Stimulated activated CD4-positive, alpha-beta T cell treated with anti-CD3 and anti-CD28 coated beads, Interleukin-4, amount 100 ng/mL, for 1 hour (primary cell): ENCODE measurements at regions not wholly inside any gene's neighbourhood (a gene's known extent, or its start where the extent isn't known, plus 50 kb on each side); places are given as distances from the start of the nearest gene placed in this dataset.

Source experiments
- DNase-seq: peaks from one replicate; pipeline ENCODE4 v3.0.0-alpha.2; 2020

- DNase-seq: no peak
These were observed 211.8 kb upstream of the CITED2 start for GRCh38 chr6:139586273-139586672.

- DNase-seq: no peak
These were observed 210.2 kb upstream of the CITED2 start for GRCh38 chr6:139584599-139584998.

- no peak for DNase-seq
These were observed 209.0 kb upstream of the CITED2 start for GRCh38 chr6:139583420-139583819.

- DNase-seq: no peak
These were observed 208.5 kb upstream of the CITED2 start for GRCh38 chr6:139582956-139583355.

- no peak for DNase-seq
These were observed 207.0 kb upstream of the CITED2 start for GRCh38 chr6:139581485-139581865.

GRCh38 chr6:139580592-139581484 is 206.4 kb upstream of the CITED2 start:
- DNase-seq: no peak

- no peak for DNase-seq
These were observed 203.5 kb upstream of the CITED2 start for GRCh38 chr6:139577763-139578604.

- DNase-seq: no peak
These were observed 202.8 kb upstream of the CITED2 start for GRCh38 chr6:139577124-139577762.

GRCh38 chr6:139572001-139572400 is 197.6 kb upstream of the CITED2 start:
- DNase-seq: no peak

GRCh38 chr6:139570166-139570565 is 195.7 kb upstream of the CITED2 start:
- no peak for DNase-seq

- DNase-seq: no peak
These were observed 195.1 kb upstream of the CITED2 start for GRCh38 chr6:139569566-139569965.

GRCh38 chr6:139568956-139569538 is 194.6 kb upstream of the CITED2 start:
- no peak for DNase-seq

GRCh38 chr6:139568151-139568955 is 193.9 kb upstream of the CITED2 start:
- no peak for DNase-seq

- DNase-seq: no peak
These were observed 192.6 kb upstream of the CITED2 start for GRCh38 chr6:139567095-139567494.

- DNase-seq: no peak
These were observed 191.1 kb upstream of the CITED2 start for GRCh38 chr6:139565591-139565990.

- no peak for DNase-seq
These were observed 183.1 kb upstream of the CITED2 start for GRCh38 chr6:139557547-139557946.

- no peak for DNase-seq
These were observed 182.1 kb upstream of the CITED2 start for GRCh38 chr6:139556532-139556931.

- DNase-seq: no peak
These were observed 179.5 kb upstream of the CITED2 start for GRCh38 chr6:139553916-139554315.

- DNase-seq: no peak
These were observed 176.9 kb upstream of the CITED2 start for GRCh38 chr6:139551376-139551775.

- no peak for DNase-seq
These were observed 175.9 kb upstream of the CITED2 start for GRCh38 chr6:139550361-139550760.

GRCh38 chr6:139549561-139550070 is 175.2 kb upstream of the CITED2 start:
- DNase-seq: no peak

- no peak for DNase-seq
These were observed 173.4 kb upstream of the CITED2 start for GRCh38 chr6:139547804-139548203.
